ENCODE measurements at regions not wholly inside any gene's neighbourhood (a gene's known extent, or its start where the extent isn't known, plus 50 kb on each side); places are given as distances from the start of the nearest gene placed in this dataset.
"Not testable (repeated sequence)": the region's sequence is repeated elsewhere in the genome, so short reads cannot be mapped to it uniquely, and the experiment has no call there.

GRCh38 chr3:194867270-194867983 is 181.7 kb downstream of the FAM43A start:
- no peak for DNase-seq

GRCh38 chr3:194868831-194869230 is 183.1 kb downstream of the FAM43A start:
- no peak for DNase-seq

- no peak for DNase-seq
Observed at GRCh38 chr3:194869482-194870169, 183.9 kb downstream of the FAM43A start.

- DNase-seq, result no peak
Observed at GRCh38 chr3:194870394-194871110, 184.9 kb downstream of the FAM43A start.

- no peak for DNase-seq
Observed at GRCh38 chr3:194871143-194871863, 185.6 kb downstream of the FAM43A start.

- DNase-seq, result no peak
Observed at GRCh38 chr3:194871864-194872668, 186.4 kb downstream of the FAM43A start.

- DNase-seq, result no peak
Observed at GRCh38 chr3:194872669-194872977, 186.9 kb downstream of the FAM43A start.

- DNase-seq, result not testable (repeated sequence)
Observed at GRCh38 chr3:194873474-194873873, 187.8 kb downstream of the FAM43A start.

- DNase-seq, result no peak
Observed at GRCh38 chr3:194874206-194874605, 188.5 kb downstream of the FAM43A start.

GRCh38 chr3:194874783-194875182 is 189.1 kb downstream of the FAM43A start:
- no peak for DNase-seq

- no peak for DNase-seq
Observed at GRCh38 chr3:194875581-194876402, 190.1 kb downstream of the FAM43A start.

GRCh38 chr3:194876403-194877095 is 190.9 kb downstream of the FAM43A start:
- DNase-seq, result no peak

GRCh38 chr3:194877291-194878119 is 191.8 kb downstream of the FAM43A start:
- no peak for DNase-seq

GRCh38 chr3:194879126-194879877 is 193.6 kb downstream of the FAM43A start:
- no peak for DNase-seq

- no peak for DNase-seq
Observed at GRCh38 chr3:194879991-194880939, 194.6 kb downstream of the FAM43A start.

GRCh38 chr3:194880940-194881925 is 195.6 kb downstream of the FAM43A start:
- no peak for DNase-seq
